Pons (tissue), 1 donor: ENCODE measurements at regions not wholly inside any gene's neighbourhood (a gene's known extent, or its start where the extent isn't known, plus 50 kb on each side); places are given as distances from the start of the nearest gene placed in this dataset.

Experiments used
- DNase-seq: peaks from one replicate; pipeline ENCODE4 v3.0.0-alpha.2; 2016; ENCODE audit warnings: low spot score

- DNase-seq: no peak
These were observed 462.9 kb downstream of the CDK5RAP2 start for GRCh38 chr9:120117081-120117480.

- peak; percentile 29 for DNase-seq
These were observed 469.4 kb downstream of the CDK5RAP2 start for GRCh38 chr9:120110520-120110919.

GRCh38 chr9:120109242-120109641 is 470.7 kb downstream of the CDK5RAP2 start:
- no peak for DNase-seq

- DNase-seq: no peak
These were observed 472.8 kb downstream of the CDK5RAP2 start for GRCh38 chr9:120107138-120107537.

GRCh38 chr9:120104771-120105170 is 475.2 kb downstream of the CDK5RAP2 start:
- no peak for DNase-seq

- DNase-seq: no peak
These were observed 479.4 kb downstream of the CDK5RAP2 start for GRCh38 chr9:120100595-120100994.

- peak; percentile 6 for DNase-seq
These were observed 480.9 kb downstream of the CDK5RAP2 start for GRCh38 chr9:120099065-120099464.

GRCh38 chr9:120098584-120098983 is 481.4 kb downstream of the CDK5RAP2 start:
- no peak for DNase-seq

- DNase-seq: no peak
These were observed 488.8 kb downstream of the CDK5RAP2 start for GRCh38 chr9:120091206-120091605.

- no peak for DNase-seq
These were observed 499.1 kb downstream of the CDK5RAP2 start for GRCh38 chr9:120080849-120081248.

- no peak for DNase-seq
These were observed 501.9 kb downstream of the CDK5RAP2 start for GRCh38 chr9:120078112-120078511.

GRCh38 chr9:120071760-120072159 is 508.2 kb downstream of the CDK5RAP2 start:
- no peak for DNase-seq

- DNase-seq: no peak
These were observed 513.7 kb downstream of the CDK5RAP2 start for GRCh38 chr9:120066315-120066714.

- no peak for DNase-seq
These were observed 514.8 kb downstream of the CDK5RAP2 start for GRCh38 chr9:120065151-120065550.

GRCh38 chr9:120045011-120045410 is 535.0 kb downstream of the CDK5RAP2 start:
- no peak for DNase-seq

- DNase-seq: no peak
These were observed 536.5 kb downstream of the CDK5RAP2 start for GRCh38 chr9:120043448-120043847.

- no peak for DNase-seq
These were observed 539.1 kb downstream of the CDK5RAP2 start for GRCh38 chr9:120040896-120041295.

- no peak for DNase-seq
These were observed 541.6 kb downstream of the CDK5RAP2 start for GRCh38 chr9:120038342-120038741.

- DNase-seq: no peak
These were observed 547.3 kb downstream of the CDK5RAP2 start for GRCh38 chr9:120032639-120033038.

GRCh38 chr9:120030847-120031246 is 549.1 kb downstream of the CDK5RAP2 start:
- DNase-seq: no peak

- no peak for DNase-seq
These were observed 561.4 kb downstream of the CDK5RAP2 start for GRCh38 chr9:120018550-120018949.

GRCh38 chr9:120018037-120018436 is 561.9 kb downstream of the CDK5RAP2 start:
- no peak for DNase-seq

- no peak for DNase-seq
These were observed 563.7 kb downstream of the CDK5RAP2 start for GRCh38 chr9:120016231-120016630.

- DNase-seq: no peak
These were observed 565.2 kb downstream of the CDK5RAP2 start for GRCh38 chr9:120014796-120015195.

- DNase-seq: no peak
These were observed 570.1 kb downstream of the CDK5RAP2 start for GRCh38 chr9:120009856-120010255.
